HG02852 (cell line): ENCODE measurements at regions not wholly inside any gene's neighbourhood (a gene's known extent, or its start where the extent isn't known, plus 50 kb on each side); places are given as distances from the start of the nearest gene placed in this dataset.
"Not testable (repeated sequence)": the region's sequence is repeated elsewhere in the genome, so short reads cannot be mapped to it uniquely, and the experiment has no call there.

Experiments
- ATAC-seq: cut with Tn5 transposase; IDR thresholded peaks from one replicate; pipeline ENCODE4 v1.9.1; 2021; ENCODE audit warnings: mild to moderate bottlenecking, moderate library complexity; ENCODE audit not compliant: unreplicated experiment

DNA sequence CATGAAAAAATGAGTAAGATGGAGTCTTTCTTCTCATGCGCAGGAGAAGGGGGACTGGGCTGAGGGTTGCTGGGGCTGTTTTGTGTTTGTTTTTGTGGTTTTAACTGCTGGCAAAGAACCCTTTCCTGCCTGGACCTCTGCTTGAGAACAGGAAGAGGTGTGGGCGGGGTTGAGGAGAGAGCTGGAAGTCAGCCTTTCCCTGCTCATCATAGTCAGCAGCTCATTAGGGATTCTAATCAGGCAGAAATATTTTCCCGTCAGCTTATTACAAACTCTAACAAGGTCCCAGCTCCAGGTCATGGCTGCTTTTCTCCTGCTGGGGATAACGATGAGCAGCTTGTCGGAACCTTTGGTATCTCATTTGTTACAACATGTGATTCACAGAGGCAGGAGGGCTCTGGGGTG, 185.0 kb upstream of the NRXN3 start:
- ATAC-seq, result no peak

DNA sequence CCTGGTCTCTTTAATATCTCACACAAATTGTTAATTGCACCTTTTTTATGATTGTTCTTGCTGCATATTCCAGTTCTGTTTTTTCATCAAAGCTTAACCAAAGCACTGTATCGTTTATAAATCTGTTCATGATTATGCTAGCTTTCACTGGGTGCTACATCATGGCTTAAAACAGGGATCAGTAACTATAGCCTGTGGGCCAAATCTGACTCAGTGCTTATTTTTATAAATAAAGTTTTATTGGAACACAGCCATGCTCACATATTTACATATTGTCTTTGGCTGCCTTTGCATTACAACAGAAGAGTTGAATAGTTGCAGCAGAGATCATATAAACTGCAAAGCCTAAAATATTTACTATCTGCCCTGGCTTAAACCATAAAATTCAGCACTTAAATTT, 183.4 kb upstream of the NRXN3 start:
- ATAC-seq, result no peak

DNA sequence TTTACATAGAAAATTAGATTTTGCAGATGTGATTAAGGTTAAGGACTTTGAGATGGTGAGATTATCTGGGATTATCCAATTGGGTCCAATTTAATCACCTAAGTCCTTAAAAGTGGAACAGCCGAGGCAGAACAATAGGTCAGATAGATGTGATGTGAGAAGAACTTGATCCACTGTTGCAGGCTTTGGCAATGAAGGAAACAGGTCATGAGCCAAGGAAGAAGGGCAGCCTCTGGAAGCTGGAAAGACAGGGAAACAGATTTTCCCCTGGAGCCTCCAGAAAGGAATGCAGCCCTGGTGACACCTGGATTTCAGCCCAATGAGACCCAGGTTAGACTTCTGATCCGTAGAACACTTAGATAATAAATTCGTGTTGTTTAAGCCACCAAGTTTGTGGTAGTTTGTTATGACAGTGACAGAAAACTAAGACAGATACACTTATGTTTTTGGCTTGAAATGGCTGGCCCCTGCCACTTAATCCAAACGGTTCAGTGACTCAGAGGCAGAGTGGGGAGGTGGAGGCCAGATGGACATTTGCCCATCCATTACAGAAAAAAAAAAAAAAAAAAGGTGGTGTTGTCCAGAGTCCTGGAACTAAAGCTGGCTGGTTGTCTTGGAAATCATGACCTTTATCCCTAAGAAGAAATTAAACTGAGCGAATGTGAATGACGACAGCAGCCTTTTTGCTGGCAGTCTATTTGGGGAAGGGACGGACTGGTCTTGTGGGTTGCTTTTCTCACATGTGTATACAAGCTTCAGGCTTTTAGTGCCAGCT, 181.9 kb upstream of the NRXN3 start:
- ATAC-seq, result no peak

DNA sequence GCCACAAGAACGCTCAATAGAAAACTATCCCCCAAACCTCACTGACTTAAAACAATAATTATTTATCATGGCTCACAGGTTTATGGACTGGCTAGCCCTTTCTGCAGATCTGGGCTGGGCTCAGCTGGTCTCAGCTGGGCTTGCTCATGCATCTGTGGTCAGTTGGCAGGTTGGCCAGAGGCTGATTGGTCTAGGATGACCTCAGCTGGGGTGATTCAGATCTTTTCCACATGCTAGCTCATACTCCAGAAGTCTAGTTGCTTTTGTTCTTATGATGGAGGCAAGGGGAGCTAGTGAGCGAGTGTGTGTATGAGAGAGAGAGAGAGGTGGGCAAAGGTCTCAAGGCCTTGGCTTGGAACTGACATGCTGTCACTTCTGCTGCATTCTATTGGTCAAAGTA, 181.2 kb upstream of the NRXN3 start:
- no peak for ATAC-seq

DNA sequence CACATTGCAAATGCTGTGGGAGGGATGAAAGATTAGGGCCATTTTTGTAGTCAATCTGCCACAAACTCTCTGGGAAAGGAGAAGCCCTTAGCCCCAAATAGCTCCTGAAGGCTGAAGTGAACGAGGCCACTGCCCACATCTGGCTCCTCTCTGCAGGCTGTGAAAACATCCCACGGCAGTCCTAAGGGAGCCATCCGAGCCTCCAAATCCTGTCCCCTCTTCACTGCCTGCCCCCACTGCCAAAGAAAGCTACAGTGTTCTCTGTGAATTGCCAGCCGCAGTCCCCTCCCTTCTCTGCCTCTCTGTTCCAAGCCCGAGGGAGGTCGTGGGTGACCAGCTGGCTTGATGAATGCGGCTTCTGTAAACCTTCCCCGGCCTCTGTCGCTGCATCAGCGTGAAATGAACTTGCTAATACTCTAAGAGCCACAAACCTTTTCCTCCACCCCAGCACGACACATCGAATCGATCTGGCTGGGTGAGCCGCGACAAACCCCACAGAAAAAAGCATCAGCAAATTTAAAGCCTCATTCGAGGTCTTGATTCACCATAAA, 180.7 kb upstream of the NRXN3 start:
- ATAC-seq, result no peak

DNA sequence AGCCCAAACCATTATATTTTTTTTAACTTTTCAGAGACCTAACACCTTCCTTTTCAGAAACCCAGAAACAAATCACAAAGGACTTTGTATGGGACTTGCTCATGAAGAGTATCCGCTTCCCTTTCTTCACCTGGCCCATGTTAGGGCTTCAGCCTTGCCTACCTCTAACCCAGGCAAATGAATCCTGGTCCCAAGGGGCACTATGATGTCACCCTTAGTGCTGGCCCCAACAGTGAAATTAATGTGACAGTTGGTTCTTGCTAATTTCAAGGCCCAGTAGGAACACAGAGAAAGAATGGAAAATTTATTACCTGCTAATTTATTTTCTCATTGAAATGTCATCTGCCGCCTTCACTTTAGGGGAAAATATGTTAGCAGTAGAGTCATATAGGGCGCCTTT, 179.8 kb upstream of the NRXN3 start:
- ATAC-seq, result no peak

DNA sequence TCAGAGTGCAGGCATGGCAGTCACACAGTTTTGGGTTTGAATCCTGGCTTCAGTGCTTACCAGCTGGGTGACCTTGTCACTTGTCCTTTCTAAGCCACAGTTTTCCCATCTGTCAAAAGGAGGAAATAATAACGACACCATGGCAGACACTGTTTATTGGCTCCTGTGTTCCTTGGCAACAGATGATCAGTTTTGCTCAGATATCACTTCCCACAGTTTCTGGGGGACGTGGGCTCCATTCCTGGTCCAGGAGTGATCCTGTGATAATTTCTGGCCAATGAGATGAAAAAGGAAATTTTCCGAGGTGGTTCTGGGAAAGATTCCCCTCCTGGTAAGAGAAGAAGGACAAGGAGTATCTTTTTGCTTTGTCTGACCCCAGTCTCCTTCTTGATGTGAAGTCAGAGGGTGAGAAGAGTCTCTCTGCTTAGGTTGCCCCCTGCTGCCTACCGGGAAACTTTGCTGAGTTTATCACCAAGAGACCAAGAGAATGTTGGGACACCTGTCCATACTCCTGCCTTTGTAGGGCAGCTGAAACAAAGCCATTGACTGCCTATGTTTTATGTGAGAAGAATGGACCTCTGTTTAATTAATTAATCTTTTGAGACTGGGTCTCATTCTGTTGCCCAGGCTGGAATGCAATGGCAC, 178.9 kb upstream of the NRXN3 start:
- no peak for ATAC-seq

DNA sequence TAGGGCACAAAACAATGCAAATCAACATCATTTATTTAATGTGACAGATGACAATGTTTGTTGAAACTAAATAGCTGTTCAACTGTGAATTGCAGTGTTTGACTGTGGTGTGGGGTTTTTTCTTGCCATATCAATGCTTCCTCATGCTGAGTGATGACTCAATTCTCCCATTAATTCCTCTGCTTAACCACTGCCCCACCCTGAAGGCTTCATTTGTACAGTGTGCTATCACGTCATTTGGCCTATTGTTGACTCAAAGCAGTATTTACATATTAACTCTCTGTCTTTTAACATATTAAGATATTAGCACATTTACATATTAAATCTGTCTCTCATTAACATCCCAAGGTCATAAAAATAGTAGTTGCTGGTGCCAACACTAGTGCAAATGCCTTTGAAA, 164.8 kb upstream of the NRXN3 start:
- peak; percentile 95 for ATAC-seq

DNA sequence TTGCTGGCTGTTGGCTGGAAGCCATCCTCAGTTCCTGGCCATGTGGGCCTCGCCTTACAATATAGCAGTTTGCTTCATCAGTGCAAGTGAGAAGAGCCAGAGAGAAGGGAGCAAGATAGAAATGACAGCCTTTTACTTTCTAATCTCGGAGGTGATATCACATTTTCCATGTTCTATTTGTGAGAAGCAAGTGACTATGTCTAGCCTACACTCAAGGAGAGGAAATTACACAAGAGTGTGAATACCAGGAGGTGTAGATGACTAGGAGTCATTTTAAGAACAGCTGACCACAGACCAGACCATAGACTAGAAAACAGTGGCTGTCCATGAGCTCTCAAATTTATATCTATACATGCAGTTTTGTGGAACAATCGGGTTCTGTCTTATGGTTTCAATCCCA, 163.0 kb upstream of the NRXN3 start:
- no peak for ATAC-seq

DNA sequence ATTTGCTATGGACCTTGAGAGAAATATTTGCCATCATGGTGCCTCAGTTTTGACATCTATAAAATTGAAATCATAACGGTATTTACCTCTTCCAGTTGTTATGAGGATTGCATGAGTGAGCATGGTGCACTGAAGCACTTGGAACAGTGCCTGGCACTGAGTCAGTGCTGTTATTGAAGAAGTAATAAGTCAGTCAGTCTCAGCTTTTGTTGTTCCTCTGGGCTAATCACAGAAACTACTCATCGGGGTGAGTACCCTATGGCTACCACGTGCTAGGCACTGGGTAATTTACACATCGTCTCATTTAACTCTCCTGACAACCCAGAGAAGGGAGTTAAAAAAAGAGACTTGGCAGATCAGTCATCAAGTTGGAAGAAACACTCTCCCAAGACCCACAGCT, 159.5 kb upstream of the NRXN3 start:
- no peak for ATAC-seq

DNA sequence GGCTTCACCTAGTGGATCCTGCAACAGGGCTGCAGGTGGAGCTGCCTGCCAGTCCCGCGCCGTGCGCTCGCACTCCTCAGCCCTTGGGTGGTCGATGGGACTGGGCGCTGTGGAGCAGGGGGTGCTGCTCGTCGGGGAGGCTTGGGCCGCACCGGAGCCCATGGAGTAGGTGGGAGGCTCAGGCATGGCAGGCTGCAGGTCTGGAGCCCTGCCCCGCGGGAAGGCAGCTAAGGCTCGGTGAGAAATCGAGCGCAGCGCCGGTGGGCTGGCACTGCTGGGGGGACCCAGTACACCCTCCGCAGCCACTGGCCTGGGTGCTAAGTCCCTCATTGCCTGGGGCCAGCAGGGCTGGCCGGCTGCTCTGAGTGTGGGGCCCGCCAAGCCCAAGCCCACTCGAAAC, 156.3 kb upstream of the NRXN3 start:
- ATAC-seq, result not testable (repeated sequence)

DNA sequence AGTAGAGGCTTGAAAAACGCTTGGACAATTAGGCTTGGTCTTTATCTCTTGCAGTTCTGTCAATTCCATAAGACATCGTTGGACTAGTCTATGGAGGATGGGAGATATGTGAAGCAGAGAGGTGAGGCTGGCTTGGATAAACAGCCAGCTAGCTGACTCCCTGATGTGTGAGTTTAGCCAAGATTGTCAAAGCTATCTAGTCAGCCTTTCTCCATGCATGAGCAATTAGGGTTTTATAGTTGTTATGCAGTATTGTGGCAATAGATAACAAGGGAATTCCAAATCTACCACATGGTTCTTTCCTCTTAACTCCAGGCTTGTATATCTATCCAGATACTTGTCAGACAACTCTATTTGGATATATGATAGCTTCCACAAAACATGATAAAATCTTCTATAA, 153.6 kb upstream of the NRXN3 start:
- no peak for ATAC-seq

DNA sequence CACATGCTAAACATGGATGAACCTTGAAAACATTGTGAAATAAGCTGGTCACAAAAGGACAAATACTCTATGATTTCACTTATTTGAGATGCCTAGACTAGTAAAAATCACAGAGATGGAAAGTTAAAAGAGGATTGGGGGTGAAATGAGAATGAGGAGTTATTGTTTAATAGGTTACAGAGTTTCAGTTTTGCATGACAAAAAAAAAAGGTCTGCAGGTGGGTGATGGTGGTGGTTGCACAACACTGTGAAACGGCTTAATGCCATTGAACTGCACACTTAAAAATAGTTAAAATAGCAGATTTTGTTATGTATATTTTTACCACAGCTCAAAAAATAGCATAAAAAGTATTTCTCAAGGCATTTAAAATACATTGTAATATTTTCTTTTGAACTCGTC, 151.9 kb upstream of the NRXN3 start:
- no peak for ATAC-seq

DNA sequence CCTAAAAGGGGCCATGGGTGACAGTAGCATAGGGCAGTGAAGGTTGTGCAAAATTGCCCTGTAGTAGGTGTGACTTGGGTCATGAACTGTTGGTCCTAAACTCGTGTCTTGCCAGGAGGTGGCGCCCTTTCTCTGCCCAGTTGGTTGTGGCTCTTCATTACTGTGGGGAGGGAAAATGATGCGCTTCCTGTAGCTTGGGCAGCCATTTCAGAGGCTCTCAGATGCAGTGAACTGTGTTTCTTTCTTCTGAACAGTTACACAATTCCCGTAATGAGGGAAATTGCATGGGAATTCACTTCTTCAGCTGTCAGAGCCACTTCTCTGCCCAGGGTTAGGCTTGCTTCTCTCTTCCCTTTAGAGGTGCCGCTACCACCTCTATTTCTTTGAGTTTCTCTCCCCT, 148.1 kb upstream of the NRXN3 start:
- ATAC-seq, result no peak

DNA sequence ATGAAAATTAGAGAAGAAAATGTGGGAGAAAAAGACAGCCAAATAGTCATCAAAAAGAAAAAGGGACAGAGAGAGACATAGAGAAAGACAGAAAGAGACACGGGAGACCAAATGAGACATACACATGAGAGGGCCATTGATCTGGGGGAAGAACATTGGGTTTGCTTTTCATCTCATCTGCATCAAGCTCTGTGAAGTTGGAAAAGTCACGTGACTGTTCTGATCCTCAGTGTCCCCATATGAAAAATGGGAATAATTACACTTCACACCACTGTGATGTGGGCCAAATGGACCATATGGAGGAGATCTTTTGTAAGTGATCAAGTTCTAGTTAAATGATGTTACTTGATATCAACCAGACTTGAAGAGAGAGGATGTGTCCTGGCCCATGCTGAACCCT, 147.1 kb upstream of the NRXN3 start:
- ATAC-seq, result no peak

DNA sequence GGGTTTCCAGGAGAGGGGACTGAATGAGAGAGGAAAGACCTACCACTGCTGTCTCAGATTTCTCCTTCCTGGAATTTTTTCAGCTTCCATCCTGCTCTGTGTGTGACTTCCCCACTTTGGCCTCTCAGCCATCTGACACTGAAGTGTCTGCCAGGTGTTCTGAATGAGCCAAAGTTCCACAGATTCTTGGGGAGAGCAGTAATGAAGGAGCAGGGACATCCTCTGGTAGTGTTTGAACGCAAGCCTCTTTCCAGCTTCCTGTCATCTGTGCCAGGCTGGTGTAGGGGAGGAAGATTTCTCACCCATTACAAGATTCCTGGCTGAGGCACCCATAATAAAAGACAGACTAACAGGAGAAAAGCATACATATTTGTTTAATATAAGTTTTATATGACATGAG, 141.7 kb upstream of the NRXN3 start:
- no peak for ATAC-seq

DNA sequence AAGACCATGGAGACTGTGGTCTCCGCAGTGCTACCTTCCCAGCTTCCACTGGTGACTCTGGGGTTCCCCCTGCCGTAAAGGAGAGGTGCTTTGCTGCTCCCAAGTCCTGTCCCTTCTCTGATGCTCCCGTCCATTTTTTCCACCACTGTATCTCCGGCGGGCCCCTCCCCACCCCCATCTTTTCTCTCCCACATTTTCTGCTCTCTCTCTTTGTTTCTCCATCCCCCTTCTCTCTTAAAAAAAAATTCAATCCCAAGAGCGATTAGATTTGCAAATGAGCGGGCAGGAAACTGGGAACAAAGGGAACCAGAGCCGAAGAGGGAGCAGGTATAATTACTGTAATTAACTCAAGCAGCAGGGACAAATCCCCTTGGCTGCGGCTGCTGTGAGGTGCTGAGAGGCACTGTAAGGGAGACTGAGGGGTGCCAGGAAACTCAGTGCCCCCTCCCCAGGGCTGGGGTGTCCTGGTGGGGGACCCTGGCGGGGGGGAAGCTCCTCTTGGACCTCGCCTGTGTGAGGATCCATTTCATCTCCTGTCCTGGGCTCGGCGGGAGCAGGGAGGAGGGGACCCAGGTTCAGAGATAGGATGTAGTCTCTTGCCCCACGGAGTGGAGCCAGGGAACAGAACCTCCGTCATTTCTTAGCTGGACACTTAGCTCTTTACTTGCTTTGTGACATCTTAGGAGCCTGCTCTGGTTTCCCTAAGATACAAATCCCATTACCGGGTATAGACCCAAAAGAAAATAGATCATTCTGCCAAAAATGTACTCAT, 140.4 kb upstream of the NRXN3 start:
- ATAC-seq, result no peak

DNA sequence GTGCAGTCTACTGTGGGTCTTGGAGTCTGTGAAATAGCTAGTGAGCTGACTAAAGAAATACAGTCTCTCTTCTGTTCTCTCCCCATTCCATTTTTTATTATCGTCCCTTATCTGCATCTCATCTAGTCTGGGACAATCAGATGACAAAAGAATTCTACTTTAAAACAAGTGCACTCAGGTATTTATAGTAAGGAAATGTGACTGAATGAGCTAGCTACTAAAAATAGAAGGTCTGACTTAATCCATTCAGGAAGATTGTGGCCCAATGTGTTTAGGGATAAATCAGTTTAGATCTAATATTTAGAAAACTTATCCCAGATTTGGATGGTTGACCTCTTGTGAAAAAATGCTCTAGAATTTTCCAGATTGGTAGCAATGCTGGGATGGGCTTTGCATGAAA, 126.8 kb upstream of the NRXN3 start:
- ATAC-seq, result no peak

DNA sequence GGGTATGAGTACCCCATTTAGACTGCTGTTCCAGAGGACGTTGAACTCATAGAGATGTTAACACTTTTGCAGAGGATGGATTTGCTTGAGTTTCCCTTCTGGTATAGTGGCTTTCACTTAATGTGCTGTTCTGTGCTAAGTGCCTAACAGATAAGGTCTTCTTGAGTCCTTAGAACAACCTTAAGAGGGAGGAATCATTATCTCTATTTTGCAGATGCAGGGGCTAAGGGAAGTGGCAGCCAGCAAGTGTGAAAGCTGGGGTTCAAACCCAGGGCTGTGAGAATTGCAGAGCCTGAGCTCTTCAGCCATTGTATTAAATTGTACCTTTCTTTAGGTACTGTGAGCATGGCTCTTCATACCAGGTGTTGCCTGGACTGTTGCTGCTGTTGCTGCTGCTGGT, 122.1 kb upstream of the NRXN3 start:
- ATAC-seq, result no peak

DNA sequence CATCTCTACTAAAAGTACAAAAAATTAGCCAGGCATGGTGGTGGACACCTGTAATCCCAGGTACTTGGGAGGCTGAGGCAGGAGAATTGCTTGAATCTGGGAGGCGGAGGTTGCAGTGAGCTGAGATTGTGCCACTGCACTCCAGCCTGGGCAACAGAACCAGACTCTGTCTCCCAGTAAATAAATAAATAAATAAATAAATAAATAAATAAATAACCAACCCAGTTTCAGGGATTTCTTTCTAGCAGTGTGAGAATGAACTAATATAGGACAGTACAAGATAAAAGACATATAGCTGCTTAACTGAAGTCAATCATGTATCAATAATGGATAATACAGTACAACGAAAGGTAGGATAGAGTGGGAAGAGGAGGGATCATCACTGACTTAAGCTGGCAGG, 113.3 kb upstream of the NRXN3 start:
- ATAC-seq, result not testable (repeated sequence)

DNA sequence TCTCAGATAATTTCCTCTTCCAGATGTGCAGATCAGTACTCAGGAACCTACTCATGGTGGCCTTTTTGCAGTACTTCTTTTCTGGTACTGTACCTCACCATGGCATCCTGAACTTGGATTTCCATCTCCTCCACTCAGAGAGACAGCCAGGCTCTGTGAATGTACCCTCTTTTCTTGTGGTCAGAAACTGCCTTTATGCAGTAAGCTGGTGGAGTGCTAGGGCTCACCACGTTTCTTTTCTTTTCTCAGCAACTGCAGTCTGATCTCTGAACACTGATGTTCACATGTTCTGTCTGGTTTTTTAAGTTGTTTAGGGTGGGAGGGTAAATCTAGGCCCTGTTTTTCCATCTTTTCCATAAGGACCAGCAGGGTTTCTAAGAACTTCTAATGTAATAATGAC, 99.8 kb upstream of the NRXN3 start:
- no peak for ATAC-seq

DNA sequence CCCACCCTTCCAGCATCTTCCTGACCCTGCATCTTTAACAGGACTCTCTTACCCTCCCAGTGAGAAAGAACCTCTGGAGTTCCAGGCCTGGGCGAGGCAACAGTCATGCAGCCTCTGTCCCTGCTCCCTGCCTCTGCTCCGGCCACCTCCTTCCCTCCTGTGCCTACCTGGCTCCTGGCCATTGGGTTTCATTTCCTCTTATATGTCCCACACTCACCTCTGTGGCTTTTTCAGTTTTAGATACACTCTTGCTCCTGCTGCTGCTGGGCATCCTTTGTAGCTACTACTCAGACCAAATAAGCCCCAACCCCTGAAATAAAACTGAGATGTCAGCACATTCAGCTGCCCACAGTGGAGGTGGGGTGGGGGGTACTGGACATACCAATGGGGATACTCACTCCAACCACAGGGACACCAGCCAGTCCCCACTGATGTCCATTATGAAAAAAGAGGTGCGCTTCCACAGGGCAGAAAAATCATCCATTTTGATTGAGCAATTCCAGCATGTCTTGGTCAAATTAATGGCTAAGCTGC, 99.1 kb upstream of the NRXN3 start:
- ATAC-seq, result no peak
